ENCODE measurements at regions not wholly inside any gene's neighbourhood (a gene's known extent, or its start where the extent isn't known, plus 50 kb on each side); places are given as distances from the start of the nearest gene placed in this dataset.

- peak; percentile 24 for DNase-seq (ENCODE audit: low read depth)
Observed at GRCh38 chr12:93011100-93011499, 82.0 kb upstream of the EEA1 start.

- no peak for DNase-seq (ENCODE audit: low read depth)
Observed at GRCh38 chr12:93015871-93016751, 87.0 kb upstream of the EEA1 start.

GRCh38 chr12:93016752-93017350 is 87.8 kb upstream of the EEA1 start:
- no peak for DNase-seq (ENCODE audit: low read depth)

- no peak for DNase-seq (ENCODE audit: low read depth)
Observed at GRCh38 chr12:93018610-93019009, 89.5 kb upstream of the EEA1 start.

DNA sequence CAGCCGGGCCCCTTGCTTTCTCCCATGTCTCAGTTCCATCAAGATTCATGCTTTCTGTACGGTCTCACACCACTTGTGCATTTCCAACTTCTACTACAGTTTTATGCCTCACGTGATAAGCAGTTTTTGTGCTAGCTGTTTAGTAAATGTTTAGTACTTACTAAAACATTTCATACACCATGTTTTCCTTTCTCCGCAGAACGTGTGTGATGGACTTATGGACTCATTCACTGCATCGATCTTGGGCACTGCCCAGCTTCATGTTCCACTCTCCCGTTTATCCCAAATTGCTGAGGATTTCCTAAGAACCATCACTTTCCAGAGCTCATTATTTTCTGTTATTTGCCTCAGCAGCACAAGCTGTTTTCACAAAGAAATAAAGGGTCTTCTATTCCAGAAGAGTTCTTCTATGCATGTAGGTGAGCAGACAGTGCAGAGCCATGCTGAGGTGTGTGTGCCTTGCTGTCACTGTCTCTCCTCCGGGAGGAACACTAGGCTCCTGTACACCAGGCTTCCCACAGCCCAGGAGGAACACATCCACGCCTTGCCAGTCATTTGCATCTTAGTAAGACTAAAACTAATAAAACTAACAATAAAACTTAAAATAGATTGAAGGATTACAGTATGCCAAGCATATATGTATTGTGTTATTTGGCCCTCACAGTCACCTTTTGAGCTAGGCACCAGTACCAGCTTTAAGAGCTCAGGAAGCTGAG is 90.3 kb upstream of the EEA1 start:
- no peak for DNase-seq (ENCODE audit: low read depth)

DNA sequence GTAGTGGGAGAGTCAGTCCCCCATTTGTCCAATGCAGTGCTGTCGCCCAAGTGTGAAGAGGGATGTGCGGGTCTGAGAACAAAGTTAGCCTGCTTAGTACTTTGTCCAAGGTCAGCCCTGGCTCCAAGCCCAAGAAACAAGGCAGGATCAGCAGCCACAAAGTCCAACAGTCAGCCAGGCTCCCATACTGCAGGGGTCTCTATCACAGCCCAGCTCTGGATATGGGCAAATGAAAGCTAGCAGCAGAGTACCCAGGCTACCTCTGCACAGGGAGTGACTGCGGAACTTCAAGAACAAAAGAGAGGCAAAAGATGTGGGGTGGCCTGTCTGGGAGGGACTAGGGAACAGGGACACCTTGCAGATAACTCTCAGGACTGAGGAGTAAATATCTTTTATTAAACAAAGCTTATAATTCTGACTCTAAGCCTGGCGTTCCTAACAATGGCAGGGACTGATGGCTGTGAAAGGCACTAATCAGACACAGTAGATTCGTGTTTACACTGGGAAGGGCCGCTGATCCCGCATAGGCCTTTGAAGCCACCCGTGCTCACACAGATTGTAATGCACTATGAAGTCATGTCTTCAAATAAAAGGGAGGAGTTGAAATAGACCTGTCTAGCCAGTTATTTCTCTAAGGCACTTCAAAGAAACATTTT is 91.0 kb upstream of the EEA1 start:
- DNase-seq (ENCODE audit: low read depth), result no peak

- no peak for DNase-seq (ENCODE audit: low read depth)
Observed at GRCh38 chr12:93020631-93021597, 91.8 kb upstream of the EEA1 start.

DNA sequence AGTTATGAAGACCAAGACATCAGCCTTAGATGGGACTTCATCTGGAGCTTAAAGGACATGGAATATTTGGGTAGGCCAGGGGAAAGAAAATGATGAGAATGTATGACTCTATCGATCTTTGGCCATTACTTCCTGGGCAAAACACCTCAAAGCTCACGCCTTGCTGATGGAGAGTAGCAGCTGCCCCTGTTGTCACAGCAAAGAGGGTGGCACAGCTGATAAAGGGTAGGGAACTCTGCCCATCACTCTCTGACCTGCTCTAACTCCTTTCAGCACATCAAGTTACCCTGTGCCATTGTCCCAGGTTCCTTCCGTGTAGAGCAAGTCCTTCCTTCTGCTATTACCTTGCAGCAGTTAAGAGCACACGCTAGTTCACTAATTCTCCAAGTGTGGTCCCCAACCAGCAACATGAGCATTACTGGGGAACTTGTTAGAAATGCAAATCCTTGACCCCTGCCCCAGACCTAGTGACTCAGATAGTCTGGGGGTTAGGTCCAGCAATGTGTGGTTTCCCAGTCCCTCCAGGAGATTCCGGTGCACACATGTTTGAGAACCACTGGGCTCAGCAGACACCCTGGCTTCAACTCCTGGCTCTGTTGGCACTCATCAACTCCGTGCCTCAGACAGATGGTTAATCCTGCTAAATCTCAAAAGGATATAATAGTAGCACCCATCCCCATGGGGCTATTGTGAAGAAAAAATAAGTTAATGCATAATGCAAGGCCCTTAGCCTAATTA is 93.7 kb upstream of the EEA1 start:
- peak; percentile 78 for DNase-seq (ENCODE audit: low read depth)

- DNase-seq (ENCODE audit: low read depth), result peak; percentile 70
Observed at GRCh38 chr12:93025145-93026103, 96.3 kb upstream of the EEA1 start.

- no peak for DNase-seq (ENCODE audit: low read depth)
Observed at GRCh38 chr12:93027041-93027440, 97.9 kb upstream of the EEA1 start.

- DNase-seq (ENCODE audit: low read depth), result peak; percentile 12
Observed at GRCh38 chr12:93029091-93029490, 100.0 kb upstream of the EEA1 start.

DNA sequence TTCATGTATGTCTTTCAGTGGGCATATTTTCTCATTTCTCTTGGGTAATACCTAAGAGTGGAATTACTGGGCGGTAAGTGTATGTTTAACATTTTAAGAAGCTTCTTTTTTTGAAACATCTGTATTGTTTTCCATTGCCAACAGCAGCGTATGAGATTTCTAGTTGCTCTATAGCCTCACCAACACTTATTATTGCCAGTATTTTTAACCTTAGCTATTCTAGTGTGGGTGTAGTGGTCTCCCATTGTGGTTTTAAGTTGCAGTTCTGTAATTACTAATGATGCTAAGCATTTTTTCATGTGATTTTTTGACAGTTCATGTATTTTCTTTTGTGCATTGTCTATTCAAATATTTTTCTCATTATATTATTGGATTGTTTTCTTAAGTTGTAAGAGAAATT is 101.9 kb upstream of the EEA1 start:
- DNase-seq (ENCODE audit: low read depth), result no peak

DNA sequence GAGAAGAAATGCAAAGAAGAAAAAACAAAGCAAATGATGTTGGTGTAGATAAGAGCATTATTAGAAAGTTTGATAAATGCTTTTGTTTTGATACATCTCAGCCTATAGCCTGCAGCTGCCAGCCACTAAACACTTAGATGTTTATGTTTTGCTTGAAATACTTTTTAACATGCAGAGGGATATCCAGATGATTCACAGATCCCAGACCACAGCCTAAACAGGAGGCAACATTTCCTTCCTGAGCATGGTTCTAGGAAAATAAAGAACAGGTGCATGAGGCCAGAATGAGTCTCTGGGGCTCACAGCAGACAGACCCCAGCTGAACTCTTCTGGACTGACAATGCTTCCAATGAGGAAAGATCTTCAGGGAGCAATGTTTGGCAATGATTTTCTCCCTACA is 103.7 kb upstream of the EEA1 start:
- peak; percentile 82 for DNase-seq (ENCODE audit: low read depth)

GRCh38 chr12:93033948-93034347 is 104.9 kb upstream of the EEA1 start:
- no peak for DNase-seq (ENCODE audit: low read depth)

- no peak for DNase-seq (ENCODE audit: low read depth)
Observed at GRCh38 chr12:93039062-93039461, 110.0 kb upstream of the EEA1 start.

- no peak for DNase-seq (ENCODE audit: low read depth)
Observed at GRCh38 chr12:93039930-93040329, 110.8 kb upstream of the EEA1 start.

GRCh38 chr12:93040367-93040766 is 111.3 kb upstream of the EEA1 start:
- no peak for DNase-seq (ENCODE audit: low read depth)

DNA sequence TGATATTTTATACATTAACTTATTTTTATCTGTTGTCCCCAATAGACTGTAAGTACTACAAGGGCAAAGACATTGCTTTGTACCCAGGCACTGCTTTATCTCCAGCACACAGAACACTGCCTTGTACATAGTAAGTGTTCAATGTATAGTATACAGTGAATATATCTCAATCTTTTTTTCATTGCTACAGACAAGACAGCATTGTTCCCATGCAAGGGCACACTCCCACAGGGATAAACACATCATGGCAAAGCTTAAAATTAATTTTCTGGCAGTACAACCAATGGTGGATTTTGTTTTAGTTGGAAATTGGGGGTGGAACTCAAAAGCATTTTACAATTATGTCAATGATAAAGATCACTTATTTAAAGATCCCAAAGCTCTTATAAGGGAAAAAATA is 112.3 kb upstream of the EEA1 start:
- DNase-seq (ENCODE audit: low read depth), result no peak

GRCh38 chr12:93042283-93042682 is 113.2 kb upstream of the EEA1 start:
- DNase-seq (ENCODE audit: low read depth), result no peak

Measured in myocyte (in vitro differentiated cells).